Spleen (tissue), 11 donors: ENCODE measurements at regions not wholly inside any gene's neighbourhood (a gene's known extent, or its start where the extent isn't known, plus 50 kb on each side); places are given as distances from the start of the nearest gene placed in this dataset.

Experiments
- DNase-seq: peaks from one replicate; pipeline ENCODE4 v3.0.0-alpha.2; 2020
- H3K27ac ChIP-seq, 8 donors: fragments of 200-600 bp; sonication (generic) in 7 of 8; 1 replicate in 4 of 8; 2 replicates in 4 of 8; pipeline versions ENCODE4 v1.5.0 to v1.8.0; 2016 to 2021; ENCODE audit warnings: inconsistent platforms in 4 of 8, mild to moderate bottlenecking in 4 of 8, moderate library complexity in 1 of 8
- H3K27me3 ChIP-seq, 7 donors: fragments of 200-600 bp; sonication (generic) in 6 of 7; replicated peaks in 1 of 7; 1 replicate in 4 of 7; 2 replicates in 3 of 7; pipeline versions ENCODE4 v1.5.0 to v1.8.0; 2016 to 2021; ENCODE audit warnings: inconsistent platforms in 3 of 7, mild to moderate bottlenecking in 1 of 7
- H3K36me3 ChIP-seq, 6 donors: fragments of 200-600 bp; sonication (generic) in 5 of 6; 1 replicate in 4 of 6; 2 replicates in 2 of 6; pipeline versions ENCODE4 v1.5.0 to v1.8.0; 2016 to 2021; ENCODE audit warnings: inconsistent platforms in 2 of 6
- H3K4me1 ChIP-seq, 6 donors: fragments of 200-600 bp; sonication (generic) in 5 of 6; 1 replicate in 3 of 6; 2 replicates in 3 of 6; pipeline versions ENCODE4 v1.5.0 to v1.8.0; 2016 to 2021; ENCODE audit warnings: inconsistent platforms in 3 of 6
- H3K4me3 ChIP-seq, 8 donors: fragments of 200-600 bp; sonication (generic) in 7 of 8; 1 replicate in 4 of 8; 2 replicates in 4 of 8; pipeline versions ENCODE4 v1.5.0 to v1.8.0; 2016 to 2021; ENCODE audit warnings: inconsistent platforms in 4 of 8, mild to moderate bottlenecking in 4 of 8, moderate library complexity in 2 of 8
- H3K9me3 ChIP-seq, 8 donors: fragments of 200-600 bp; sonication (generic) in 7 of 8; 1 replicate in 4 of 8; 2 replicates in 4 of 8; pipeline versions ENCODE4 v1.5.0 to v1.8.0; 2016 to 2021; ENCODE audit warnings: inconsistent platforms in 4 of 8
- CTCF ChIP-seq, 11 experiments: fragments of 200-600 bp in 7 of 11; fragments of 450-650 bp in 4 of 11; sonication (generic) in 4 of 11; IDR thresholded peaks in 8 of 11; conservative IDR thresholded peaks in 3 of 11; 1 replicate in 7 of 11; 2 replicates in 4 of 11; pipeline versions ENCODE4 v1.4.0 to v1.8.0; 2016 to 2021; ENCODE audit warnings: antibody characterized with exemption in 11 of 11, inconsistent platforms in 4 of 11, mild to moderate bottlenecking in 1 of 11
- POLR2A ChIP-seq, 3 donors: fragments of 450-650 bp; IDR thresholded peaks; one replicate each; pipeline ENCODE4 v1.5.1; 2017; ENCODE audit warnings: antibody characterized with exemption in 3 of 3, mild to moderate bottlenecking in 1 of 3
- POLR2AphosphoS5 ChIP-seq, 3 donors: sonication (generic); formaldehyde crosslinking; IDR thresholded peaks; one replicate each; pipeline ENCODE4 v1.5.1; 2017; ENCODE audit warnings: antibody characterized with exemption in 3 of 3
- WGBS, 5 donors: extraction: QIAGEN DNeasy Blood & Tissue Kit in 3 of 5; methylation state at CpG; one replicate each; pipeline versions ENCODE4 v1.1.5 to v1.1.7; 2013 to 2018; 5-methylcytosine and 5-hydroxymethylcytosine counted together
- intact Hi-C: fragments of 100-400 bp; cut with DNase I; formaldehyde crosslinking; loops from one replicate; pipeline ENCODE4 v1.15.0; 2023; ENCODE audit warnings: low total_unique reads
- donor health status: healthy with polysubstance abuse.
- donor health status: DM: no; HTN: no; CAD: no; lungs with moderate emphysema.
- donor health status: DM: no; HTN: no; CAD: no.
- donor health status: Bipolar disorder and iron deficiency.
- donor health status: healthy.
- donor health status: DM: no; HTN: no; CAD: no.
- donor health status: DM: yes; HTN: yes; CAD: no.

- H3K4me1 ChIP-seq: peaks cover 0 to 13% (median 4%) of the 10 kb centered on the region in 6 donors
- no peak for DNase-seq
- TF ChIP-seq POLR2A (IDR thresholded peaks at IDR 0.05) (no peak), CTCF (IDR thresholded peaks at IDR 0.05 in 8 of 11, conservative IDR thresholded peaks at IDR 0.05 in 3 of 11) (no peak), POLR2AphosphoS5 (IDR thresholded peaks at IDR 0.05) (no peak)
These were observed 188.2 kb upstream of the RPL38 start for GRCh38 chr17:74015316-74015715.

GRCh38 chr17:74015990-74016389 lies 187.5 kb upstream of the RPL38 start:
- intact Hi-C loops: no loop called here
- no peak overlapping the region for H3K27ac ChIP-seq
- H3K27me3 ChIP-seq: peaks cover 0 to 38% (median 0%) of the 10 kb centered on the region in 7 donors
- 75 to 82% (median 79%) methylated on average over 12 of the region's 12 CpGs for WGBS, 5 donors
- peaks cover 0 to 6% (median 0%) of the 10 kb centered on the region in 8 donors for H3K9me3 ChIP-seq
- no peak for TF ChIP-seq CTCF (IDR thresholded peaks at IDR 0.05 in 8 of 11, conservative IDR thresholded peaks at IDR 0.05 in 3 of 11)
- no peak for TF ChIP-seq POLR2AphosphoS5 (IDR thresholded peaks at IDR 0.05)
- no peak for TF ChIP-seq POLR2A (IDR thresholded peaks at IDR 0.05)
- no peaks in the 10 kb centered on the region for H3K36me3 ChIP-seq
- DNase-seq: no peak
- peaks cover 0 to 13% (median 4%) of the 10 kb centered on the region in 6 donors for H3K4me1 ChIP-seq
- no peak overlapping the region for H3K4me3 ChIP-seq

More at GRCh38 chr17:74015316-74015715, 188.2 kb upstream of the RPL38 start:
- Histone ChIP-seq H3K36me3 (no peaks in the 10 kb centered on the region), H3K4me3 (no peak overlapping the region), H3K27me3 (peaks cover 0 to 40% (median 0%) of the 10 kb centered on the region in 7 donors), H3K27ac (no peak overlapping the region), H3K9me3 (peaks cover 0 to 6% (median 0%) of the 10 kb centered on the region in 8 donors)
- WGBS, 5 donors: 75 to 97% (median 88%) methylated on average over 5 of the region's 5 CpGs
- intact Hi-C loops: no loop called here

- WGBS, 5 donors: 70 to 82% (median 75%) methylated on average over 7 to 8 of the region's 8 CpGs
- no peaks in the 10 kb centered on the region for H3K36me3 ChIP-seq
- peaks cover 0 to 6% (median 0%) of the 10 kb centered on the region in 8 donors for H3K9me3 ChIP-seq
- intact Hi-C loops: no loop called here
- DNase-seq: no peak
- peaks cover 0 to 12% (median 4%) of the 10 kb centered on the region in 6 donors for H3K4me1 ChIP-seq
- H3K27ac ChIP-seq: no peak overlapping the region
- TF ChIP-seq CTCF (IDR thresholded peaks at IDR 0.05 in 8 of 11, conservative IDR thresholded peaks at IDR 0.05 in 3 of 11) (no peak), POLR2A (IDR thresholded peaks at IDR 0.05) (no peak), POLR2AphosphoS5 (IDR thresholded peaks at IDR 0.05) (no peak)
- H3K27me3 ChIP-seq: peaks cover 0 to 34% (median 0%) of the 10 kb centered on the region in 7 donors
- H3K4me3 ChIP-seq: no peak overlapping the region
These were observed 187.0 kb upstream of the RPL38 start for GRCh38 chr17:74016461-74016860.

- peaks cover 0 to 28% (median 0%) of the 10 kb centered on the region in 7 donors for H3K27me3 ChIP-seq
- DNase-seq: no peak
These were observed 186.0 kb upstream of the RPL38 start for GRCh38 chr17:74017466-74017865.

More at GRCh38 chr17:74017466-74017865, 186.0 kb upstream of the RPL38 start:
- H3K36me3 ChIP-seq: no peaks in the 10 kb centered on the region
- TF ChIP-seq POLR2A (IDR thresholded peaks at IDR 0.05): no peak
- TF ChIP-seq POLR2AphosphoS5 (IDR thresholded peaks at IDR 0.05): no peak
- no peak for TF ChIP-seq CTCF (IDR thresholded peaks at IDR 0.05 in 8 of 11, conservative IDR thresholded peaks at IDR 0.05 in 3 of 11)
- 73 to 88% (median 82%) methylated on average over 7 to 8 of the region's 8 CpGs for WGBS, 5 donors
- H3K4me3 ChIP-seq: no peak overlapping the region
- intact Hi-C loops: no loop called here
- H3K4me1 ChIP-seq: peaks cover 0 to 2% (median under 1%) of the 10 kb centered on the region in 6 donors
- peaks cover 0 to 6% (median 0%) of the 10 kb centered on the region in 8 donors for H3K9me3 ChIP-seq
- no peak overlapping the region for H3K27ac ChIP-seq
